GM12873 (cell line): ENCODE measurements at regions not wholly inside any gene's neighbourhood (a gene's known extent, or its start where the extent isn't known, plus 50 kb on each side); places are given as distances from the start of the nearest gene placed in this dataset.

ENCODE experiments used
- TF ChIP-seq, protein P1 (sequence below): IDR thresholded peaks from 2 replicates; pipeline ENCODE4 v1.5.1; 2012; ENCODE audit warnings: low read depth, mild to moderate bottlenecking, moderate library complexity, low read length, control low read depth; ENCODE audit not compliant: insufficient read depth; ENCODE audit errors: missing control alignments

DNA sequence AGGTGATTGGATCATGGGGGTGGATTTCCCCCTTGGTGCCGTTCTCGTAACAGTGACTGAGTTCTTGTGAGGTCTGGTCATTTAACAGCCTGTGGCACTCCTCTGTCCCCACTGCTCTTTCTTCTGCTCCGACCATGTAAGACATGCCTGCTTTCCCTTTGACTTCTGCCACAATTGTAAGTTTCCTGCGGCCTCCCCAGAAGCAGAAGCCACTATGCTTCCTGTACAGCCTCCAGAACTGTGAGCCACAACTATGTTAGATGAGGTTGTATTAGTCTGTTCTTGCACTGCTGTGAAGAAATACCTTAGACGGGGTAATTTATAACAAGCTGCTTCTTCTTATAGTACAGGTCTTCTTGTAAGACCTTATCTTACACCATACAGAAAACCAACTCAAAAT lies 241.7 kb upstream of the KLF14 start:
- TF ChIP-seq, protein P1, sequence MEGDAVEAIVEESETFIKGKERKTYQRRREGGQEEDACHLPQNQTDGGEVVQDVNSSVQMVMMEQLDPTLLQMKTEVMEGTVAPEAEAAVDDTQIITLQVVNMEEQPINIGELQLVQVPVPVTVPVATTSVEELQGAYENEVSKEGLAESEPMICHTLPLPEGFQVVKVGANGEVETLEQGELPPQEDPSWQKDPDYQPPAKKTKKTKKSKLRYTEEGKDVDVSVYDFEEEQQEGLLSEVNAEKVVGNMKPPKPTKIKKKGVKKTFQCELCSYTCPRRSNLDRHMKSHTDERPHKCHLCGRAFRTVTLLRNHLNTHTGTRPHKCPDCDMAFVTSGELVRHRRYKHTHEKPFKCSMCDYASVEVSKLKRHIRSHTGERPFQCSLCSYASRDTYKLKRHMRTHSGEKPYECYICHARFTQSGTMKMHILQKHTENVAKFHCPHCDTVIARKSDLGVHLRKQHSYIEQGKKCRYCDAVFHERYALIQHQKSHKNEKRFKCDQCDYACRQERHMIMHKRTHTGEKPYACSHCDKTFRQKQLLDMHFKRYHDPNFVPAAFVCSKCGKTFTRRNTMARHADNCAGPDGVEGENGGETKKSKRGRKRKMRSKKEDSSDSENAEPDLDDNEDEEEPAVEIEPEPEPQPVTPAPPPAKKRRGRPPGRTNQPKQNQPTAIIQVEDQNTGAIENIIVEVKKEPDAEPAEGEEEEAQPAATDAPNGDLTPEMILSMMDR, result no peak

DNA sequence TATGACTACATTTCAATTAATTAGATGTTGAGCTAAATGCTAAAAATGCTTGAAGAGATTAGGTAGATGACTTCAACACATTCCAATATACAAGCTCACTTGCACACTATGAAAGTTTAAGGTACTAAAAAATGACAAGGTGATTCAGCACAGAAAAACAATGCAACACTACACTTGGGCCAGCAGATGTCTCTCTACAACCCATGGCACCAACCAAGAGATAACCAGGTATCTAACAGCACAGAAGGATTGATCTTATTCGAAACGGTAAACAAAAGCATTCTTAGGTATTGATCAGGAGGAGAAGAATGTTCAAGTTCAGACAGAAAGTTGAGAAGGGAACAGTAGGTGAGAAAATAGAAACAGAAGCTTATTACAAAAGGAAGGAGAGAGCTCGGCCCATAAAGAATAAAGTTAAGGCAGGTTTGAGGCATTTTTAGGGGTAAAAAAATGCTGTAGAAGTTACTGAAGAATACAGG lies 248.2 kb upstream of the KLF14 start:
- TF ChIP-seq, protein P1, result peak; percentile 80

DNA sequence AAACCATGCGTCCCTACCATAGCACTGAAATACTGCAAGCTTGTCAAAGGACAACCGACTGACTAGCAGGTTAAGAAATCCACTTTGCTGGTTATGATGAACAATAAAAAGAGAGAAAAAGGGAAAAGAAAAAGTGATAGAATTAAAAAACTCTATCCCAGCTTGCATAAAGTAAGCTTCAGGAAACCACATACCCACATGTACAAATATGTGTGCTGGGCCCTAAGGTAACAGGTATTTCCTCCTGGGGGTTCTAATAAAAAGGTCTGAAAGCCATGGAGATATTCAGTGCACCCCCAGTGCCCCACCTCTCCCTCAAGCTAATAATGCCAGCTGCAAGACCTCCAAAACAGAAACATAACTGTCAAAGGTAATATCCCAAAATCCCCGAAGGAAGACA lies 248.6 kb upstream of the KLF14 start:
- TF ChIP-seq, protein P1, result no peak

DNA sequence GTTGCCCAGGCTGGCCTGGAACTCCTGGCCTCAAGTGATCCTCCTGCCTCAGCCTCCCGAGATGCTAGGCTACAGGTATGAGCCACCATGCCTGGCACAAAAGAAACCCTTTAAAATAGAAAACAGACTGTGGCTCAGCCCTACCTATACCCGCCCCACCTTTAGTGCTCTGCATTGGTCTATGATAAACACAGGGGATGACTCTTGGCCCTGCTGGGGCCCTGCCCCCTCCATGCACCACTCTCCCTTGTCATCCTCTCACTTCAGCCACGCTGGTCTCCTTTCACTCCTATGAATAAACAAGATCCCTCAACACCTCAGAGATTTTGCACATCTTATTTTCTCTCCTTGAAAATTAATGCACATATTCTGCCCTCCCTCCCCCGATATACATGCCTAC lies 251.4 kb upstream of the KLF14 start:
- TF ChIP-seq, protein P1, result no peak

DNA sequence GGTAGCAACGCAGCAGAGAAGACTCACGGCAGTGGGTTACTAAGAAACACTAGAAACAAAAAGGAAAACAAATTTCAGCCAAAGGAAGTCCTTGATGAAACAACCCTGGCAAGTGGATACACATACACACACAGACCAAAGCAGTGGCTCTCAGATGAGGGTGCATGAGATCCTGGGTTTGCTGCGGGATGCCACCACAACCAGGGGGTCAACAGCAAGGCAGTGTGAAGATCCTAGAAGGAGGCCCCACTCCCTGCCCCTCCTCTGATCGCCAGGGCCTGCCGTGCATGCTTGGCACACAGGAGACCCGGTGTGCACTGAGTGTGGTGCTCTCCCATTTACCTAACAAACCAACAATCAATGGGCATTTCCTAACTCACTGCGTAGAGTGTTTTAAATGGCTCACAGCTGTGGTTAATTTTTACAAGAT lies 252.3 kb upstream of the KLF14 start:
- TF ChIP-seq, protein P1, result no peak

DNA sequence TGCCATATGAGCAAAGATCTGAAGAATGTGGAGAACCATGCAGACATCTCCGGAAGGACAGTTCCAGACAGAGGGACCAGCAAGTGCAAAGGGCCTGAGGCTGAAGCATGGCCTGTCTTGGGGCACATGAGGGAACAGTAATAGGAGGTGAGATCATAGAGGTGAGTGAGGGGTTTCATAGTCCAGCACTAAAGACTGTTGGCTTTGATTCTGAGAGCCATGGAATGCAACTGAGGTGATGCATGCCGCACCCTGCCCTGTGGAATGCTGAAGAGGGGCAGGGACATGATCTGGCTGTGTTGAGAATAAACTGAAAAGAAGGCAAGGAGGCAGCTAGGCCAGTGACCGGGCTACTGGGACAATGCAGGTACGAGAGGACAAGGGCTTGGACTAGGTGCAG lies 253.1 kb upstream of the KLF14 start:
- TF ChIP-seq, protein P1, result no peak

DNA sequence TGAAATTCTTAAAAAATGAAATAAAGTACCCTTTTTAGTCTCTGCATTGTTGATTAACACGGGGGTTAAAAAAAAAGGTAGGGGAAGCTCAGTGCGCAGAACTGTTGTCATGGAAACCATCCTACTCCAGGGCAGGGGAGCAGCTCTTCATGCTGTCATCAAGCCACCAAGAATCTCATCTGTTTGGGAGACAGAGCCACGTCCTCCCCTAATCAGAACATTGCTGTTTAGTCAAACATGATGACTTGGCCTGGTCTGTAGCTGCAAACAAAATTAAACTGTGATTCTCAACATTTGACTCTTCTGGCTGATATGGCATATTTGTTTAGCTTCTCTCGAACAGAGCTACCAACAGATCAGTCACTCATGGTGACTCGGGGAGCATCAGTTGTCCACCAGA lies 254.4 kb upstream of the KLF14 start:
- TF ChIP-seq, protein P1, result no peak
